NCI-H345 treated with DMSO at 0.1 percent for 48 hours (cell line): ENCODE measurements at regions not wholly inside any gene's neighbourhood (a gene's known extent, or its start where the extent isn't known, plus 50 kb on each side); places are given as distances from the start of the nearest gene placed in this dataset.
"Not testable (repeated sequence)": the region's sequence is repeated elsewhere in the genome, so short reads cannot be mapped to it uniquely, and the experiment has no call there.

Experiments used
- DNase-seq: peaks from one replicate; lab custom pipeline; 2025; ENCODE audit not compliant: unreplicated experiment; lab: John Stamatoyannopoulos, UW

DNA sequence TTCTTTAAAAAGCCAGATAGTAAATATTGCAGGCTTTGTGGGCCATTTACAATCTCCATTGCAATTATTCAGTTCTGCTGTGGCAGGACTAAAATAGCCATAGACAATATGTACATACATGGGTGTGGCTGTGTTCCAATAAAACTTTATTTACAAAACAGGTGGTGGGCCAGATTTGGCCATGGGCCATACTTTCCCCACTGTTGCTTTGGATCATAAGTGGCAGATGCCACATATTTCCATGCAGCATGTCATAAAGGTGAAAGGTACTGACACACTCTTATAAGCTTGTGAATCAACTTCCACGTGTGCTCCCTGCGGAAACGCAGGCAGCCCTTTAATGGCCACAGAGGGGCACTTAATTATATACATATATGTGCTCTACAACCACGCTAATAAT lies 244.4 kb upstream of the FOXN3 start:
- DNase-seq: no peak

DNA sequence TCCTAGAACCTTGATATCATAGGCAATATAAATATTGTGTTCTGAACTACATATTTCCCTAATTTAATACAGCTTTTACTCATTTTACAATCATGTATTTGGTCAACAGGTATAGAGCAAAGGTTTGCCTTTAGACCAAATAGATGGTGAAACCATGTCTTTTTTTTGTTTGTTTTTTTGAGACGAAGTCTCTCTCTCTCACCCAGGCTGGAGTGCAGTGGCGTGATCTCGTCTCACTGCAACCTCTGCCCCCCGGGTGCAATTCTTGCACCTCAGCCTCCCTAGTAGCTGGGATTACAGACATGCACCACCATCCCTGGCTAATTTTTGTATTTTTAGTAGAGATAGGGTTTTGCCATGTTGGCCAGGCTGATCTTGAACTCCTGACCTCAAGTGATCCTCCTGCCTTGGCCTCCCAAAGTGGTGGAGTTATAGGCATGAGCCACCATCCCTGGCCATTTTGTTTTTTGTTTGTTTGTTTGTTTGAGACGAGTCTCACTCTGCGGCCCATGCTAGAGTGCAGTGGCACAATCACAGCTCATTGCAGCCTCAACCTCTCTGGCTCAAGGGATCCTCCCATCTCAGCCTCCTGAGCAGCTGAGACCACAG lies 243.7 kb upstream of the FOXN3 start:
- DNase-seq: not testable (repeated sequence)

DNA sequence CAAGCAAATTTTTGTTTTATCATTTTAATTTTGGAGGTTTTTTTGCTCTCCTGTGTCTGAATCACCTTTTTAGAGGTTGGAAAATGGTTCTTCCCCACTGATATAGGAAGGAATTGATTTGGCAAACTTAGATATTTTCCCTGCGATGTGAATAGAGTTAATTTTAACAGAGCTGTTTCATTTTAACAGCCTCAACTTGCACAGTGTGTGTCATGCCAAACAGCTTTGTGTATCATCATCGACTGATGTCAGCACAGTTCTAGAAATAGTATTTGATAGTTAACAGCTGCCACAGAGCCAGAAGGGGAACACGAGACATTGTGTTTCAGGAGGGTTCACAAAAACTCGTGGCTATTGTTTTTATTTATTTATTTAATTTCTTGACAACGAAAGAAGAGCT lies 243.1 kb upstream of the FOXN3 start:
- DNase-seq: no peak

DNA sequence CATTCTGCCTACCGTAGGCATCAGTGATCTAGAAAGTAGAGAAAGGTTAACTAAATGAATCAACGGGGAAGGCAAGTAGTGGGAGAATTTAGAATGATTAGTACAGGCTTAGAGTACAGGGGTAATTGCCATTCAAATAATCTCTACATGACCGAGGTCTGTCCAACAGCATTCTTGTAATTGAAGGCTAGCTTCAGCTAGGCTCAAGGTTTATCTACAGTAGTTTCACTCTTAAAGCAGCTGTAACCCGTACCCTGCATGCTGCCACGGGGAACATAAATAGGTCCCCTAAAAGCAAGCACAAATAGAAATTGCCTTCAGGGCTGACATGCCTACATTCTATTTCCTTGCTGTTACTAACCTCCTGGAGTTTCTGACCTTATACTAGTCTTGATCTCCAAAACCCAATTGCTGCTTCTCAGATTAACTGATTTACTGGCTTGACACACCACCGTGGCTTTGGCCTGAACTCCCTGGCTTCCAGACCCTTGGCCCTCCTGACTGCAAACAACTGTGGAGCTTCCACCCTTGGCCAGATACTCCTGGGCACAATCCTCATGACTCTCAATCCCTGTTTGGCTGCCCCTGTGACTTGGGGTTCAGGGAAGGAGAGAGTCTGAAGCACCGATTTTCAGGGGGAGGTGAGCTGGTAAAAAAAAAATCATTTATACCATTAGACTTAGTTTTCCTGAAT lies 242.1 kb upstream of the FOXN3 start:
- DNase-seq: no peak

GRCh38 chr14:89657014-89657413 lies 240.0 kb upstream of the FOXN3 start:
- no peak for DNase-seq

- peak; percentile 43 for DNase-seq
These were observed 238.0 kb upstream of the FOXN3 start for GRCh38 chr14:89654998-89655397.

GRCh38 chr14:89652352-89652751 lies 235.3 kb upstream of the FOXN3 start:
- no peak for DNase-seq

GRCh38 chr14:89651805-89652204 lies 234.8 kb upstream of the FOXN3 start:
- no peak for DNase-seq

DNA sequence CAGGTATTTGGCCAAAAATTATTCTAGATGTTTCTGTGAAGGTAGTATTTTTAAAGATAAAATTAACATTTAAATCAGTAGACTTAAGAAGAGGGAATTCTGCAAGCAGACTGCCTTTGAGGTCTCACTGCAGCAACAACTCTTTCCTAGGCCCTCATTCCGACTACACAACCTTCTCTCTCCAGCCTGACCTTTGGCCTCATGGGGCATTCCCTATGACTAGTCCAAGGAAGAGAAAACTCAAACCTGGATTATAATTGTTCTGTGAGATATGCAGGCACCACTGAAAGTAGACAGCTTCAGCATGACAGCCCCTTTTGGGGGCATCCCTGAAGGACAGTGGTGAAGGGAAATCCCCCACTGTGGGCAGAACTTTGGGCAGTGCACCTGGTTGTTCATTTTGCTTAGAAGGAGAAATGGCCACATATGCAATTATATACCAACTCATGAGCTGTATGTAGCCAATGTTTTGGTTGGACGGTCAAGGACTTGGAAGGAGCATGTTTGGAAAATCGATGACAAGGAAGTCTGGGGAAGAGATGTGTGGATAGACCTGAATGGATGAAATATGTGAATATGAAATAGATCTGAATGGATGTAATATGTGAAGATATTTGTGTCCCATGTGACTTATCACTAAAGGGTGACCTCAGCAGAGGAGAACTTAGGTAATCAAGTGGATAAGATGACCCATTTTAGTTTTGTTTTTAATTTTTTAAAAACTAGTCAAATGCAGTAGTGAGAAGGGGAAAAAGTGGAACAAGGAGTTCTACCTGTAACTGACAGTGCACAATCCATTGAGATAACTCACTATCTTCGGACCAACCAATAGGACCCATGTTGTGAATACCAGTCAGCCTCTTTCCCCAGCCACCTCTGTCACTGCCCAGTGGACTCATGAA lies 233.3 kb upstream of the FOXN3 start:
- DNase-seq: no peak

DNA sequence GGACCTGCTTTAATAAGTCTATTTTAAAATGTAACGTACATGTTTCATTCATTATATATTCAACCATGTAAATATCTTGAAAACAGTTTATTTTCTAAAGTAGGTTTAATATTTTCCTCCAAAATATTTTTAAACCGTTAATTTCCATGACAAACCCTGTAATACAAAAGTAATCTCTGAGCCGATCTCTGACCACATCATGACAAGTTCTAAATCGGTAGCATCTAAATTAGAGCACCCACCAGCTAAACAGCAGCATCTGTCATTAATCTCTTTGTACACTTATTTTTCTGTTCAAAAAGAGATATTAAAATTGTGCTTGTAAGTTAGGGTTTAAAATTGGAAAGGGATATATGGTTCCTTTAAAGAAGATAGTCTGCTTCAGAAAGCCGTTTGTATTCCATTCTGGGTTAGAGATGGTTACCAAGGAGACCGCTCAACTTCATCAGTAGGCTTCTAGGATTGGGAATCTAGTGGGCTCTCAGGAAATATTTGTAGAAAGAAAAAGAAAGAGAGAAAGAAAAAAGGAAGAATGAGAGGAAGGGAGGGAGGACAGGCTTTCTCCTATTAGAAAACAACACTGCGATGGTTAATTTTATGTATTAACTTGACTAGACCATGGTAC lies 232.5 kb upstream of the FOXN3 start:
- DNase-seq: no peak

GRCh38 chr14:89648924-89649323 lies 231.9 kb upstream of the FOXN3 start:
- no peak for DNase-seq

- no peak for DNase-seq
These were observed 231.5 kb upstream of the FOXN3 start for GRCh38 chr14:89648510-89648909.

DNA sequence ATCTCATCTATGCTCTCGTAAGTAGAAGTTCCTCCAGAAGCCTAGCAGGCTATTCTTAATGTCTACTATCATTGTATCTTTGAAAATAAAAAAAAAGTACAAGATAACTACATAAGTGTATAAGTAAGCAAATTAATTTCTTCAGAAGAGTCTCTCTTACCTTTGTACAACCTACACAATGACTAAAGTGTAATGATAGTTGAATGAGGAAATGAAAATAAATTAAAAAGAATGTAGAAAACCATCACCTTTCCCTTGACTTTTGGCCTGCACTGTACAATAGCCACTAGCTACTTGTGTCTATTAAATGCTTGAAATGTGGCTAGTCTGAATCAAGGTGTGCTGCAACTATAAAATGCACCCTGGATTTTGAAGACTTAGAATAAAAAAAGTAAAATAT lies 229.9 kb upstream of the FOXN3 start:
- no peak for DNase-seq

GRCh38 chr14:89644641-89645040 lies 227.6 kb upstream of the FOXN3 start:
- no peak for DNase-seq

DNA sequence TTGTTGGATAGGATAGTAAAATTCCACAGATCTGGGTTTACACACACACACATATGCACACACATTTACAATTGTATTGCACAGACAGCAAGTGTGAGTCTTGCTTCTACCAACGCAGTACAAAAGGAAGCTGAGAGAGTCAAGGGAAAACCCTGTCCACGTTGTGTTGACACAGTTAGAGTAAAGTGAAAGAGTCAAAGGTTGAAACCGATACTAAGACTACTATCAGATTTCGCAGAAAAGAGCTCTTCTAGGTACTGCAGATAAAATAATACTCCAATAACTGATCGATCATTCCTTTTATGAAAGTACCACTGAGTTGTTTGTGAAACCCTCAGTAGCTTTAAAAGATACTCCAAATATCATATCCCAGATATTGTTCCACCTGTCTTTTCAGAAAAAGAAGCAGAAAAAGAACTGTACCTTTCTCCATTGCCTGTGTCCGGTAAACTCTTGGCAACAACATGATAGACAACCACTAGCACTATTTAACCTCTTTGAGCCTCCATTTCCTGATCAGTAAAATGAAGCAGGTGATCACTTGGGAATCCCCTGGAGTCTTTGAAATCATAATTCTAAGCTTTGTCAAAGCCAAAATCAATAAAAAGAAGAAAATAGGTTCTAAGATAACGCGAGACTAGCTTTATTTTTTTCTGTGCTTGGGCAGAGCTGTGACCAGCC lies 224.6 kb upstream of the FOXN3 start:
- no peak for DNase-seq

DNA sequence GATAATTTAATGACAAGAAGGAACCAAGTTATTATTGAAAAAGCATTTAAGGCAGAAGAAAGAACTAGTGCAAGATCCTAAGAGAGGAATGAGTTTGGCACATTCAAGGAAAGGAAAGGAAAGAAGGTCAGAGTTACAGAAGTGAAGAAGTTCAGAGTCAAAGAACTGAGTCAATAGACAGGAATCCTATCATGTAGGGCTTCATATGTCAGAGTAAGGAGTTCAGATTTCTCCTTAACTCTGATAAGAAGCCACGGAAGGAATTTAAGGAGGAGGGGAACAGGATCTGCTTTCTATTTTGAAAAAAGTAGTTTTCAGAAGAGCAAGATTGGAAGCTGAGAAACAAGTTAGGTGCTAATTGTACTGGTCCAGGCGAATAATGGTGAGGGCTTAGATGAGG lies 223.1 kb upstream of the FOXN3 start:
- DNase-seq: no peak

- DNase-seq: no peak
These were observed 222.7 kb upstream of the FOXN3 start for GRCh38 chr14:89639687-89640086.

DNA sequence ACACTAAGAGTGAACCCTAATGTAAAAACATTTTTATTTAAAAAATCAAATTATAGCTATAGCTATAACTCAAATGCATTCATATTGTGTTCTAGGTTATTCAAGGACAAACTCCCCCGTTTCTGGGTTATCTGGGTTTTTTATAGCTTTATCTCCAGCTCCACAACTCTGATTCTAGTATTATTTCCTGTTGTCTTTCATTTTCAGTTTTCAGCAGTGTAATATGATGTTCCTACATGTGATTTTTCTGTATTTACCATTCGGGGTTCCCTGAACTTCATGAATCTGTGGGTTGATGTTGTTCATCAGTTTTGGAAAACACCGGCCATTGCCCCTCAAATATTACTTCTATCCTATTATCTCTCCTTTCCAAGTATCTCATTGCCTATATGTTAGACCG lies 221.9 kb upstream of the FOXN3 start:
- DNase-seq: no peak

- DNase-seq: no peak
These were observed 220.5 kb upstream of the FOXN3 start for GRCh38 chr14:89637581-89637980.

DNA sequence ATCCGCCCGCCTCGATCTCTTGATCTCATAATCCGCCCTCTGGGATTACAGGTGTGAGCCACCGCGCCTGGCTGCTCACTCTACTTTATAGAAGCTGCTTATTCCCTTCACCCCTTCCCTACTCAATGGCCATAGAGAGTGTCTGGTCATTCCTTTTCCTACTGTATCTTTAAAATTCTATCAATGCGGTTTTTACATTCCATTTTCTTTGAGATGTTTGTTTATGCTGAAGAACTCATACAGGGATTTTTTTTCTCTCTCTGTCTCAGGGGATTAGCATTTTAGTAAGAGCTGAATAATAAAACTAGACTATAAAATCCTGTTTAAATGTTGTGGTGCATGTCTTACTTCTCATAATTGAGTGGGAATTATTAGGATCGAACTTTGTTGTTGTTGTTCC lies 218.6 kb upstream of the FOXN3 start:
- DNase-seq: no peak

DNA sequence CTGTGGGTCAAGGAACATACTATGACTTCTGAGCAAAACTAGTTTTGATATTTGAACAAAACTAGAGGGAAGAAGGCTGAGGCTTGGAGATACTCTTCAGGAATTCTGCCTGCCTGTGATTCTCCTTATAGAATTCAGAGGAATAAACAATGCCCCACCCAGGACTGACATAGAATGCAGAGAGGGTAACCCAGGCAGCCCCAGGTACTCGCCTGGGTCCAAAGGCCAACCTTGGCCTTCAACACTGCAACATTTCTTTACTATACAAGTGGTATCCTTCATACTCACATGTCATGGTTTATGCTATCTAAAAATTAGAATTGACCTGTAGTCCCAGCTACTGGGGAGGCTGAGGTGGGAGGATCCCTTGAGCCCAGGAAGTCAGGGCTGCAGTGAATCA lies 217.0 kb upstream of the FOXN3 start:
- no peak for DNase-seq
